ENCODE measurements at regions not wholly inside any gene's neighbourhood (a gene's known extent, or its start where the extent isn't known, plus 50 kb on each side); places are given as distances from the start of the nearest gene placed in this dataset.

DNA sequence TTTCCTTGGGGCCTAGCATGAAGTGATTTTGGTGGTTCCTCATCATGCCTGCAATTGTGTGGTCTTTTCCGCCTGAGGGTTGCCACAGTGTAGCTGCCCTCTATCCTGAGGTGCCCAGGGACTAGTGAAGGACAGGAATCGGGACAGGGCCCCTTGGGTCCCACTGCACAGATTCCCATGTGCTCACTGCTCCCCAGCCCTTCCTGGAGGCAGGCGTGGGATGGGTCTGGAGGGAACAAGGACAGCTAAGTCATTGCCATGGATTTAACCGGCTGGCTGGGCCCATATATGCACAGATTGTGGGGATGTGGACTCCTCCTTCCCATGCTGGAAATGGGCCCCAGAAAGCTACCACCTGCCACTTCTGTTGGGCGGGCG is 122.3 kb upstream of the PITX1 start:
- DNase-seq: no peak
- ATAC-seq: no peak
- Histone ChIP-seq H3K27me3 (no peaks in the 10 kb centered on the region), H3K27ac (no peak overlapping the region), H3K4me3 (no peak overlapping the region), H3K4me1 (no peaks in the 10 kb centered on the region), H3K36me3 (no peaks in the 10 kb centered on the region), H3K9me3 (no peaks in the 10 kb centered on the region)
- intact Hi-C loops (cut with DNase I): no loop called here
- no peak for FAIRE-seq
- 84 to 87% methylated on average over 6 of the region's 6 CpGs for WGBS, 2 donors
- TF ChIP-seq CTCF (IDR thresholded peaks at IDR 0.05): no peak

DNA sequence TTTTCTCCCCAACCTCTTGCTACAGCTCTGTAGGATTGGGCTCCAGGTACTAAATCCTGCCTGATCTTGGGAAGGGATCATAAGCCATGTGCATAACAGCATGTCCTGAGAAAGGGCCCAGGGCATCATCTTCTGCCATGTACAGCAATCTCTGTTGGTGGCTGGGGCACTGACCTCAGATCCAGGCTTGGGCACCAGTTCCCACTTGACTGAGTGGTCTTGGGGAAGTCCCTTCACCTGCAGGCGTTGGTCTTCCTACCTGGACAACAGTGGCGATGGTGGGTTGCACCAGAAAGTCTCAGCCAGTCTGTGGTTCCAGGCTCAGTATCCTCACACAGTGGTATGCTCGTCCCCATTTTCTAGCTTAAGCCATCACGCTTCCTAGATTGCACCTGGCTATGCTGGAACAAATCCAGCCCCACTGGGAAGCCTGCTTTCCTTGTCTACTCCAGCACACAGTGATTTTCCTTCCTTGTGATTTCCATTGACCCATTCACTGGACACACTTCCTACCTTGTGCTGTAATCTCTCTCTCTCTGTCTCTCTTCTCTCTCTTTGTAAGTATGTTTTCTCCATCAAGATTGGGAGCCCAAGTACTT is 121.7 kb upstream of the PITX1 start:
- H3K9me3 ChIP-seq: no peaks in the 10 kb centered on the region
- FAIRE-seq: no peak
- H3K27me3 ChIP-seq: no peaks in the 10 kb centered on the region
- DNase-seq: no peak
- no peaks in the 10 kb centered on the region for H3K36me3 ChIP-seq
- WGBS, 2 donors: 70 to 78% methylated on average over 4 of the region's 4 CpGs
- no peak for TF ChIP-seq CTCF (IDR thresholded peaks at IDR 0.05)
- H3K27ac ChIP-seq: no peak overlapping the region
- H3K4me3 ChIP-seq: no peak overlapping the region
- ATAC-seq: no peak
- no peaks in the 10 kb centered on the region for H3K4me1 ChIP-seq
- intact Hi-C loops (cut with DNase I): no loop called here

- 79 to 82% methylated on average over 7 of the region's 7 CpGs for WGBS, 2 donors
- Histone ChIP-seq H3K9me3 (no peaks in the 10 kb centered on the region), H3K4me3 (no peak overlapping the region), H3K27ac (no peak overlapping the region), H3K27me3 (no peaks in the 10 kb centered on the region), H3K36me3 (no peaks in the 10 kb centered on the region), H3K4me1 (no peaks in the 10 kb centered on the region)
- ATAC-seq: no peak
- FAIRE-seq: no peak
- intact Hi-C loops (cut with DNase I): no loop called here
- DNase-seq: no peak
- TF ChIP-seq CTCF (IDR thresholded peaks at IDR 0.05): no peak
Measured at GRCh38 chr5:135154961-135155360, 120.9 kb upstream of the PITX1 start.

DNA sequence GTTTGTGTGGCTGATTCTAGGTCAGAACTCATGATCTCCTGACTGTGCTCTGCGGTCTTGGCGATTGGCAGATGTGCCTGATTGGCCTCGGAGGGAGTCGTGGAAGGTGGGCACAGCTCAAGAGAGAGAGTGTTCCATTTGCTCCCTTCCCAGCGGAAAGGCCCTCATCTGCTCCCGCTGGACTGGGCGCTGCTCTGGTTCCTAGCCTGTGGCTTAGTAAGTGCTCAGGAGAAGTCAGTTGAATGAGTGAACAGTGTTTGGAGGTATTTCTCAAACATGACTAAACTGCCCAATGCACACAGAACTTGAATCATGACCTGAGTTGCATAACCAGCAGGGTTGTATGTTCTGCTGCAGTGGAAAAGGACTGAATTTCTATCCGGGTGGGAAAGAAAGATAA is 120.2 kb upstream of the PITX1 start:
- Histone ChIP-seq H3K27me3 (no peaks in the 10 kb centered on the region), H3K9me3 (no peaks in the 10 kb centered on the region), H3K4me3 (no peak overlapping the region), H3K27ac (no peak overlapping the region), H3K4me1 (no peaks in the 10 kb centered on the region), H3K36me3 (no peaks in the 10 kb centered on the region)
- ATAC-seq (no peak), FAIRE-seq (no peak), DNase-seq (no peak)
- WGBS, 2 donors: 76% methylated on average over 8 of the region's 8 CpGs
- intact Hi-C loops (cut with DNase I): no loop called here
- no peak for TF ChIP-seq CTCF (IDR thresholded peaks at IDR 0.05)

DNA sequence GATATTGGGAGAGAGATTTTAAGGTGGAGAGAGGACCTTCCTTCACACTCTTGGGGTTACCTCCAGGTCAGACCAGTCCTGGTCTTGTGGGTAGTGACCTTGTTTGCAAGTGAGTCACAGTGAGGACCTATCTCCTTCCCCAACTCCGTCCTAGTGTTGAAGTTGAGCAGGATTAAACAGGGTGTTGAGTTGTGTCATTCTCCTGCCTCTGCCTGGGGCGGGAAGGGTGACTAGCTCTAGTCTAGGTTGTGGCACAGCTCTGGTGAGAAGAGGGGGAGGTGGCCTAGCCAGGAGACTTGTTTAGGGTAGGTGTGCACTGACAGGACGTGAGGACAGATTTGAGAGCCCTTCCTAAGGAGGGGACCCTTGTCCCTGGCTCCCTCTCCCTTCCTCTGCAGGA is 119.6 kb upstream of the PITX1 start:
- intact Hi-C loops (cut with DNase I): no loop called here
- Histone ChIP-seq H3K4me1 (no peaks in the 10 kb centered on the region), H3K27me3 (no peaks in the 10 kb centered on the region), H3K27ac (no peak overlapping the region), H3K4me3 (no peak overlapping the region), H3K36me3 (no peaks in the 10 kb centered on the region), H3K9me3 (no peaks in the 10 kb centered on the region)
- WGBS, 2 donors: 65 to 77% methylated on average over 3 of the region's 3 CpGs
- FAIRE-seq (no peak), ATAC-seq (no peak), DNase-seq (no peak)
- no peak for TF ChIP-seq CTCF (IDR thresholded peaks at IDR 0.05)

Measured in pancreas (tissue), 10 donors.